Keratinocyte (primary cell): ENCODE measurements at regions not wholly inside any gene's neighbourhood (a gene's known extent, or its start where the extent isn't known, plus 50 kb on each side); places are given as distances from the start of the nearest gene placed in this dataset.
"Not testable (repeated sequence)": the region's sequence is repeated elsewhere in the genome, so short reads cannot be mapped to it uniquely, and the experiment has no call there.

Source experiments
- DNase-seq: peaks from one replicate; pipeline ENCODE4 v3.0.0-alpha.2; 2011; ENCODE audit warnings: low read depth, missing footprints, low spot score
- FAIRE-seq: peaks from 2 replicates; lab custom pipeline; 2011; peaks lifted over from hg19 to GRCh38; lab: Jason Lieb, UNC
- H2AFZ ChIP-seq: 2 replicates; pipeline ENCODE4 v1.6.0; 2012; ENCODE audit warnings: low read length, control low read depth, inconsistent platforms; ENCODE audit not compliant: control insufficient read depth
- H3K27ac ChIP-seq: 2 replicates; pipeline ENCODE4 v1.5.1; 2011; ENCODE audit warnings: low read length; ENCODE audit not compliant: control insufficient read depth, insufficient read depth
- H3K27me3 ChIP-seq: 3 replicates; pipeline ENCODE4 v1.6.0; 2011; ENCODE audit warnings: low read length; ENCODE audit not compliant: control insufficient read depth, insufficient read depth; ENCODE audit errors: extremely low read depth
- H3K36me3 ChIP-seq, 2 experiments: 2 replicates in 1 of 2; 3 replicates in 1 of 2; pipeline ENCODE4 v1.5.1; 2011; ENCODE audit warnings: low read length in 2 of 2, mild to moderate bottlenecking in 1 of 2; ENCODE audit not compliant: control insufficient read depth in 2 of 2, insufficient read depth in 2 of 2; ENCODE audit errors: extremely low read depth in 1 of 2
- H3K4me1 ChIP-seq: 3 replicates; pipeline ENCODE4 v1.5.1; 2011; ENCODE audit warnings: low read length; ENCODE audit not compliant: control insufficient read depth, insufficient read depth; ENCODE audit errors: extremely low read depth
- H3K4me2 ChIP-seq: 3 replicates; pipeline ENCODE4 v1.6.0; 2011; ENCODE audit warnings: low read depth, low read length; ENCODE audit not compliant: control insufficient read depth, insufficient read depth; ENCODE audit errors: extremely low read depth
- H3K4me3 ChIP-seq, 3 experiments: fragments of 200-600 bp in 1 of 3; sonication (generic) in 1 of 3; 2 replicates in 2 of 3; 3 replicates in 1 of 3; pipeline ENCODE4 v1.5.1; 2011 to 2016; ENCODE audit warnings: low read length in 3 of 3, mild to moderate bottlenecking in 3 of 3, control low read depth in 2 of 3, inconsistent platforms in 1 of 3, low read depth in 1 of 3, mixed read lengths in 1 of 3, mixed run types in 1 of 3, moderate library complexity in 1 of 3; ENCODE audit not compliant: control insufficient read depth in 2 of 3, insufficient read depth in 2 of 3; ENCODE audit errors: extremely low read depth in 1 of 3
- H3K79me2 ChIP-seq: 2 replicates; pipeline ENCODE4 v1.6.0; 2012; ENCODE audit warnings: low read length; ENCODE audit not compliant: control insufficient read depth, insufficient read depth
- H3K9ac ChIP-seq: 3 replicates; pipeline ENCODE4 v1.6.0; 2011; ENCODE audit warnings: low read length; ENCODE audit not compliant: control insufficient read depth, insufficient read depth; ENCODE audit errors: extremely low read depth
- H3K9me1 ChIP-seq: 3 replicates; pipeline ENCODE4 v1.6.0; 2011; ENCODE audit warnings: low read length; ENCODE audit not compliant: control insufficient read depth, insufficient read depth; ENCODE audit errors: extremely low read depth
- H3K9me3 ChIP-seq: 2 replicates; pipeline ENCODE4 v1.5.1; 2012; ENCODE audit warnings: low read depth, low read length; ENCODE audit not compliant: control insufficient read depth
- H4K20me1 ChIP-seq: 3 replicates; pipeline ENCODE4 v1.6.0; 2011; ENCODE audit warnings: low read length; ENCODE audit not compliant: control insufficient read depth, insufficient read depth; ENCODE audit errors: extremely low read depth
- CTCF ChIP-seq, 3 experiments: IDR thresholded peaks in 1 of 3; conservative IDR thresholded peaks in 1 of 3; optimal IDR thresholded peaks in 1 of 3; 2 replicates in 2 of 3; 3 replicates in 1 of 3; pipeline versions ENCODE3 to v1.5.1; 2011; ENCODE audit warnings: low read length in 3 of 3, mild to moderate bottlenecking in 3 of 3, moderate library complexity in 2 of 3, control low read depth in 1 of 3, inconsistent platforms in 1 of 3; ENCODE audit not compliant: insufficient read depth in 2 of 3; ENCODE audit errors: extremely low read depth in 1 of 3
- EZH2 ChIP-seq: IDR thresholded peaks from one replicate; pipeline ENCODE4 v1.6.1; 2012; ENCODE audit warnings: inconsistent platforms, mild to moderate bottlenecking, low read length, moderate library complexity
- dilution Hi-C: fragments of 300-500 bp; cut with MboI; formaldehyde crosslinking; loops from one replicate; pipeline ENCODE4 v1.7.0; 2020; ENCODE audit warnings: low sequenced_read_pairs; ENCODE audit not compliant: extremely low pct_ligation_motif_present

GRCh38 chr20:39738651-39739050, 776.5 kb downstream of the DHX35 start:
- H3K27ac ChIP-seq: no peak overlapping the region
- dilution Hi-C loops: no loop called here

GRCh38 chr20:39736434-39737327, 774.5 kb downstream of the DHX35 start:
- no peak overlapping the region for H2AFZ ChIP-seq
- no peaks in the 10 kb centered on the region for H3K9me1 ChIP-seq
- no peaks in the 10 kb centered on the region for H3K9me3 ChIP-seq
- no peak for TF ChIP-seq CTCF (optimal IDR thresholded peaks at IDR 0.05 in 1 of 3, IDR thresholded peaks at IDR 0.05 in 1 of 3, conservative IDR thresholded peaks at IDR 0.05 in 1 of 3; ENCODE audit: extremely low read depth in 1 of 3, insufficient read depth in 2 of 3, low read length in 3 of 3)
- TF ChIP-seq EZH2: no peak
- no peak overlapping the region for H3K4me3 ChIP-seq
- DNase-seq (no peak), FAIRE-seq (no peak)
- H4K20me1 ChIP-seq: no peaks in the 10 kb centered on the region
- H3K27me3 ChIP-seq: no peaks in the 10 kb centered on the region
- dilution Hi-C loops: no loop called here
- H3K27ac ChIP-seq: no peak overlapping the region
- no peak overlapping the region for H3K4me2 ChIP-seq
- no peak overlapping the region for H3K9ac ChIP-seq
- no peaks in the 10 kb centered on the region for H3K4me1 ChIP-seq
- H3K79me2 ChIP-seq: no peaks in the 10 kb centered on the region
- H3K36me3 ChIP-seq: no peaks in the 10 kb centered on the region

More at GRCh38 chr20:39738651-39739050, 776.5 kb downstream of the DHX35 start:
- DNase-seq (no peak), FAIRE-seq (no peak)
- Histone ChIP-seq H3K4me3 (no peak overlapping the region), H2AFZ (no peak overlapping the region), H3K9me1 (no peaks in the 10 kb centered on the region), H3K4me1 (no peaks in the 10 kb centered on the region), H4K20me1 (no peaks in the 10 kb centered on the region), H3K27me3 (no peaks in the 10 kb centered on the region), H3K79me2 (no peaks in the 10 kb centered on the region), H3K9ac (no peak overlapping the region), H3K4me2 (no peak overlapping the region), H3K9me3 (no peaks in the 10 kb centered on the region), H3K36me3 (no peaks in the 10 kb centered on the region)
- TF ChIP-seq CTCF (optimal IDR thresholded peaks at IDR 0.05 in 1 of 3, IDR thresholded peaks at IDR 0.05 in 1 of 3, conservative IDR thresholded peaks at IDR 0.05 in 1 of 3; ENCODE audit: extremely low read depth in 1 of 3, insufficient read depth in 2 of 3, low read length in 3 of 3): no peak
- TF ChIP-seq EZH2: no peak

- FAIRE-seq, H3K79me2 ChIP-seq, H3K4me1 ChIP-seq, H3K27ac ChIP-seq, H3K9me3 ChIP-seq, H3K9me1 ChIP-seq, H3K27me3 ChIP-seq, DNase-seq, H3K4me2 ChIP-seq, H3K36me3 ChIP-seq, H3K9ac ChIP-seq, H3K4me3 ChIP-seq, H2AFZ ChIP-seq, dilution Hi-C loops, H4K20me1 ChIP-seq: not testable (repeated sequence)
Measured at GRCh38 chr20:39725513-39725912, 763.4 kb downstream of the DHX35 start.
